ENCODE measurements at regions not wholly inside any gene's neighbourhood (a gene's known extent, or its start where the extent isn't known, plus 50 kb on each side); places are given as distances from the start of the nearest gene placed in this dataset.

DNA sequence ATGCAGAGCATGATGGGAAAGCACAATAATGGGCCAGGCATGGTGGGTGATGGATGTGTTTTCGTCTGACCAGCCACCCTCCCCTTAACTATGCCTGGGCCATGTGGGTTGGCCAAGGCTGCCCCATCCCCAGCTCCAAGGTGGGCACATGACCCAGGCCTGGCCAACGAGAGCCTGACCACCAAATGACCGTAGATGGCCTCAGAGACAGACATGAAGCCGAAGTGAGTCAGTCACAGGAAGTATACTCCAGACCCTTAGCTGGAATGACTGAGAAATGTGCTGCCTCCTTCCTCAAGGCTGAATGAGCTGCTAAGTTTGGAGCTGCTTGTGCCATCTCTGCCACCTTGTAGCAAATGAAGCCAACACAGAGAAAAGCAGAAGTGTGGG is 233.6 kb downstream of the BCL11B start:
- Histone ChIP-seq H3K27me3 (replicated peaks; ENCODE audit: control insufficient read depth, insufficient read depth, low read length) (no peaks in the 10 kb centered on the region), H3K4me3 (replicated peaks; ENCODE audit: low read depth, low read length) (no peak overlapping the region), H3K36me3 (ENCODE audit: control insufficient read depth, insufficient read depth, low read length) (no peaks in the 10 kb centered on the region)
- DNase-seq (ENCODE audit: extremely low read depth, insufficient read length): no peak
- no peak for TF ChIP-seq CTCF (IDR thresholded peaks at IDR 0.05; ENCODE audit: insufficient read depth, low read length, poor library complexity, severe bottlenecking)

- H3K36me3 ChIP-seq (ENCODE audit: control insufficient read depth, insufficient read depth, low read length): no peaks in the 10 kb centered on the region
- no peak overlapping the region for H3K4me3 ChIP-seq (replicated peaks; ENCODE audit: low read depth, low read length)
- TF ChIP-seq CTCF (IDR thresholded peaks at IDR 0.05; ENCODE audit: insufficient read depth, low read length, poor library complexity, severe bottlenecking): no peak
- H3K27me3 ChIP-seq (replicated peaks; ENCODE audit: control insufficient read depth, insufficient read depth, low read length): no peaks in the 10 kb centered on the region
- no peak for DNase-seq (ENCODE audit: extremely low read depth, insufficient read length)
Observed at GRCh38 chr14:99039331-99040041, 232.5 kb downstream of the BCL11B start.

GRCh38 chr14:99040052-99040451 is 231.9 kb downstream of the BCL11B start:
- H3K36me3 ChIP-seq (ENCODE audit: control insufficient read depth, insufficient read depth, low read length): no peaks in the 10 kb centered on the region
- no peak for TF ChIP-seq CTCF (IDR thresholded peaks at IDR 0.05; ENCODE audit: insufficient read depth, low read length, poor library complexity, severe bottlenecking)
- no peaks in the 10 kb centered on the region for H3K27me3 ChIP-seq (replicated peaks; ENCODE audit: control insufficient read depth, insufficient read depth, low read length)
- DNase-seq (ENCODE audit: extremely low read depth, insufficient read length): no peak
- H3K4me3 ChIP-seq (replicated peaks; ENCODE audit: low read depth, low read length): no peak overlapping the region

DNA sequence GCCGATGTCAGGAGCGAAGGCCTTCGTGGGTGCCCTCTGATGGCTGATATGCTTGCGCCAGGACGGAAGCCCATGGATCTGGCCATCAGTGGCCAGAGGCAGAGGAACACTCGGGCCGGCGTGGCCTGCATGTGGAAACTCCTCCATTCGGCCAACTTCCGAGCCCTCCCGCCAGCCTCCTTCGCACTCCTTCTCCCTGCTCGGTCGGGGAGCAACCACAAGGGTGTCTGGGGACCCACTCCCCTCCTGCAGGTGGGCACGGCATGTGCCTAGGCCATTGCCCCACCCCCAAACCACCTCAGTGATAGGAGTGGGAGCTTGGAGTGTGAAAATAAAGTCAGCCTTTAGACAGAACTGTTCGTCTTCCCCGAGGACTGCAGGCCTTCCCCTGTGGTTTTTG is 231.3 kb downstream of the BCL11B start:
- no peaks in the 10 kb centered on the region for H3K36me3 ChIP-seq (ENCODE audit: control insufficient read depth, insufficient read depth, low read length)
- no peak overlapping the region for H3K4me3 ChIP-seq (replicated peaks; ENCODE audit: low read depth, low read length)
- TF ChIP-seq CTCF (IDR thresholded peaks at IDR 0.05; ENCODE audit: insufficient read depth, low read length, poor library complexity, severe bottlenecking): no peak
- no peak for DNase-seq (ENCODE audit: extremely low read depth, insufficient read length)
- H3K27me3 ChIP-seq (replicated peaks; ENCODE audit: control insufficient read depth, insufficient read depth, low read length): no peaks in the 10 kb centered on the region

DNA sequence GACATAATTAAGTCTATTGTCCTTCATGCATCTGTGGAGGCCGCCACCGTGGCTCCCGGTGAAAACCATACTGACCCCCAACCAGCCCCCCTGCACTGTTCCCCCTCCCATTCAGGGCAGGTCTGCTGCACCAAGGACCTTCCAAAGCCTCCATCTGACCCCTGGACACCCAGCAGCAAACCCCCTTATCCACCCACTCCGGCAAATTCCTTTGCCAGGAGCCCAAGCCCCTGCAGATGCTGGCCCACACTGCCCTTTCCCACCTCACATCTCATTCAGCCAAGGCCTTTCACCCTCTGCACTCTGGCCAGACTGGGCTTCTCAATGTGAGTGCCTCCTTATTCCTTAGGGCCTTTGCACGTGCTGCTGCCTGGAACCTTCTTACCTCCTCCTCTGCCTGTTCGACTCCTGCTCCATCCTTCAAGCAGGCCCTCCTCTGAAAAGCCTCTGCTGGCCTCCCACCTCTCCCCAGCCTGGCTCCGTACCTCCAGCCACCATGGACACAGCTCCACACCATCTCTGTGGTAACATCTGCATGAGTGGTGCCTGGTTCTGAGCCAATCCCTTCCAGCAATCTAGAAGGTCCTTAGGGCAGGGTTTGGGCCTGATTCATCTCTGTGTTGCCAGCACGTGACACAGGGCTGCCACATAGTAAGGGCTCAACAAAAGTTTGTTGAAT is 230.7 kb downstream of the BCL11B start:
- no peak for TF ChIP-seq CTCF (IDR thresholded peaks at IDR 0.05; ENCODE audit: insufficient read depth, low read length, poor library complexity, severe bottlenecking)
- no peaks in the 10 kb centered on the region for H3K36me3 ChIP-seq (ENCODE audit: control insufficient read depth, insufficient read depth, low read length)
- no peak for DNase-seq (ENCODE audit: extremely low read depth, insufficient read length)
- no peak overlapping the region for H3K4me3 ChIP-seq (replicated peaks; ENCODE audit: low read depth, low read length)
- no peaks in the 10 kb centered on the region for H3K27me3 ChIP-seq (replicated peaks; ENCODE audit: control insufficient read depth, insufficient read depth, low read length)

All from GM06990 (cell line).